Liver (tissue), 3 donors: ENCODE measurements at regions not wholly inside any gene's neighbourhood (a gene's known extent, or its start where the extent isn't known, plus 50 kb on each side); places are given as distances from the start of the nearest gene placed in this dataset.

Experiments
- CTCF ChIP-seq: fragments of 150-350 bp; IDR thresholded peaks from 2 replicates; pipeline ENCODE4 v1.5.1; 2017; ENCODE audit warnings: improper control_type of control experiment, low read depth, low read length; ENCODE audit not compliant: missing input control
- EGR1 ChIP-seq, 2 donors: IDR thresholded peaks; 2 replicates each; pipeline ENCODE4 v1.6.1; 2016 to 2018; ENCODE audit warnings: antibody characterized with exemption in 2 of 2, low read depth in 2 of 2
- FOXA2 ChIP-seq: IDR thresholded peaks from 2 replicates; pipeline ENCODE4 v1.6.1; 2016; ENCODE audit warnings: antibody characterized with exemption
- GABPA ChIP-seq, 2 donors: IDR thresholded peaks in 1 of 2; conservative IDR thresholded peaks in 1 of 2; 2 replicates each; pipeline ENCODE4 v1.6.1; 2016; ENCODE audit warnings: antibody characterized with exemption in 2 of 2, mild to moderate bottlenecking in 1 of 2, moderate library complexity in 1 of 2
- JUND ChIP-seq, 2 donors: IDR thresholded peaks; 2 replicates each; pipeline ENCODE4 v1.6.1; 2016; ENCODE audit warnings: antibody characterized with exemption in 2 of 2
- NR2F2 ChIP-seq: IDR thresholded peaks from 2 replicates; pipeline ENCODE4 v1.6.1; 2016; ENCODE audit warnings: antibody characterized with exemption
- RAD21 ChIP-seq, 2 donors: IDR thresholded peaks; 2 replicates each; pipeline ENCODE4 v1.6.1; 2016; ENCODE audit warnings: antibody characterized with exemption in 2 of 2, mild to moderate bottlenecking in 2 of 2
- REST ChIP-seq: IDR thresholded peaks from 2 replicates; pipeline ENCODE4 v1.6.1; 2016; ENCODE audit warnings: antibody characterized with exemption, mild to moderate bottlenecking
- SP1 ChIP-seq: IDR thresholded peaks from 2 replicates; pipeline ENCODE4 v1.6.1; 2018; ENCODE audit warnings: antibody characterized with exemption, mild to moderate bottlenecking
- TAF1 ChIP-seq: conservative IDR thresholded peaks from 2 replicates; pipeline ENCODE4 v1.6.1; 2016; ENCODE audit warnings: antibody characterized with exemption, mild to moderate bottlenecking
- TF ChIP-seq, protein P1 (sequence below): IDR thresholded peaks from 2 replicates; pipeline ENCODE4 v1.6.1; 2016; ENCODE audit warnings: antibody characterized with exemption
- TF ChIP-seq, protein P2 (sequence below): IDR thresholded peaks from 2 replicates; pipeline ENCODE4 v1.6.1; 2016; ENCODE audit warnings: antibody characterized with exemption
- TF ChIP-seq, protein P3 (sequence below): IDR thresholded peaks from 2 replicates; pipeline ENCODE4 v1.6.1; 2016; ENCODE audit warnings: antibody characterized with exemption
- donor health status: healthy.
- donor health status: healthy.

DNA sequence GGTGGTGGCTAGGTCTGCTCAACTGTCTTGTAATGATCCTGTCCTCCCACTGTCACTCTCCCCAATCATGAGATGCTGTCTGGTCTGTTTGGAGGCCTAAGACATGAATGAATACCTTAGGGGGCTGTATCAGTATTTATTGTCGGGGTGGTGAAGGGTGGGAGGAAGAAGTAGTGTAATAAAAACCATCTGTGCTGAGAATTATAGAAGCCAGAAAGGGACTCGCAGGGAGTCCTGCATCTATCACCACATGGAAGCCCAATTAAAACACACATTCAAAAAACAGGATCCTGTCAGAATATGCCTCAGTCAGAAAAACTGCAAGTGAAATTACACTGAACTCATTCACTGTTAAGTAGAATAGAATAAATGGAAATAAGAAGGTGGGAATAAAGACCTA, 1134.3 kb upstream of the C9orf72 start:
- TF ChIP-seq CTCF = no peak
- TF ChIP-seq EGR1 (IDR thresholded peaks at IDR 0.05; ENCODE audit: low read depth in 2 of 2) = no peak
- TF ChIP-seq, protein P1, sequence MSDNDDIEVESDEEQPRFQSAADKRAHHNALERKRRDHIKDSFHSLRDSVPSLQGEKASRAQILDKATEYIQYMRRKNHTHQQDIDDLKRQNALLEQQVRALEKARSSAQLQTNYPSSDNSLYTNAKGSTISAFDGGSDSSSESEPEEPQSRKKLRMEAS = no peak
- TF ChIP-seq REST = no peak
- TF ChIP-seq, protein P2, sequence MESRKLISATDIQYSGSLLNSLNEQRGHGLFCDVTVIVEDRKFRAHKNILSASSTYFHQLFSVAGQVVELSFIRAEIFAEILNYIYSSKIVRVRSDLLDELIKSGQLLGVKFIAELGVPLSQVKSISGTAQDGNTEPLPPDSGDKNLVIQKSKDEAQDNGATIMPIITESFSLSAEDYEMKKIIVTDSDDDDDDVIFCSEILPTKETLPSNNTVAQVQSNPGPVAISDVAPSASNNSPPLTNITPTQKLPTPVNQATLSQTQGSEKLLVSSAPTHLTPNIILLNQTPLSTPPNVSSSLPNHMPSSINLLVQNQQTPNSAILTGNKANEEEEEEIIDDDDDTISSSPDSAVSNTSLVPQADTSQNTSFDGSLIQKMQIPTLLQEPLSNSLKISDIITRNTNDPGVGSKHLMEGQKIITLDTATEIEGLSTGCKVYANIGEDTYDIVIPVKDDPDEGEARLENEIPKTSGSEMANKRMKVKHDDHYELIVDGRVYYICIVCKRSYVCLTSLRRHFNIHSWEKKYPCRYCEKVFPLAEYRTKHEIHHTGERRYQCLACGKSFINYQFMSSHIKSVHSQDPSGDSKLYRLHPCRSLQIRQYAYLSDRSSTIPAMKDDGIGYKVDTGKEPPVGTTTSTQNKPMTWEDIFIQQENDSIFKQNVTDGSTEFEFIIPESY = no peak
- TF ChIP-seq, protein P3, sequence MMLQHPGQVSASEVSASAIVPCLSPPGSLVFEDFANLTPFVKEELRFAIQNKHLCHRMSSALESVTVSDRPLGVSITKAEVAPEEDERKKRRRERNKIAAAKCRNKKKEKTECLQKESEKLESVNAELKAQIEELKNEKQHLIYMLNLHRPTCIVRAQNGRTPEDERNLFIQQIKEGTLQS = no peak
- TF ChIP-seq SP1 = no peak
- no peak for TF ChIP-seq TAF1
- no peak for TF ChIP-seq GABPA (IDR thresholded peaks at IDR 0.05 in 1 of 2, conservative IDR thresholded peaks at IDR 0.05 in 1 of 2)
- no peak for TF ChIP-seq NR2F2
- no peak for TF ChIP-seq JUND (IDR thresholded peaks at IDR 0.05)
- TF ChIP-seq FOXA2 = no peak
- TF ChIP-seq RAD21 (IDR thresholded peaks at IDR 0.05) = no peak
